GM23338 (cell line): ENCODE measurements at regions not wholly inside any gene's neighbourhood (a gene's known extent, or its start where the extent isn't known, plus 50 kb on each side); places are given as distances from the start of the nearest gene placed in this dataset.

Source experiments
- ATAC-seq: fragments of 200-7000 bp; cut with Tn5 transposase; 3 replicates; pipeline ENCODE4 v1.9.1; 2020
- DNase-seq: peaks from one replicate; pipeline ENCODE4 v3.0.0-alpha.2; 2015; ENCODE audit warnings: low spot score
- H2AFZ ChIP-seq: fragments of 200-600 bp; sonication (generic); 2 replicates; pipeline ENCODE4 v1.8.0; 2016; ENCODE audit warnings: antibody characterized with exemption, mild to moderate bottlenecking, moderate library complexity
- H3F3A ChIP-seq: fragments of 200-600 bp; sonication (generic); replicated peaks from 2 replicates; pipeline ENCODE4 v1.8.0; 2017; ENCODE audit warnings: antibody characterized with exemption, mixed run types, low read depth
- H3K27ac ChIP-seq: fragments of 200-600 bp; sonication (generic); 2 replicates; pipeline ENCODE4 v1.6.1; 2016; ENCODE audit warnings: low read depth
- H3K27me3 ChIP-seq: fragments of 200-600 bp; sonication (generic); 2 replicates; pipeline ENCODE4 v1.8.0; 2016; ENCODE audit warnings: mild to moderate bottlenecking, mixed run types, moderate library complexity; ENCODE audit not compliant: insufficient read depth
- H3K36me3 ChIP-seq: fragments of 200-600 bp; sonication (generic); 2 replicates; pipeline ENCODE4 v1.8.0; 2016; ENCODE audit warnings: mild to moderate bottlenecking; ENCODE audit not compliant: insufficient read depth
- H3K4me1 ChIP-seq: fragments of 200-600 bp; sonication (generic); 2 replicates; pipeline ENCODE4 v1.8.0; 2016; ENCODE audit warnings: mild to moderate bottlenecking, moderate library complexity; ENCODE audit not compliant: insufficient read depth
- H3K4me2 ChIP-seq: fragments of 200-600 bp; sonication (generic); 2 replicates; pipeline ENCODE4 v1.7.1; 2017; ENCODE audit warnings: mixed run types
- H3K4me3 ChIP-seq: fragments of 200-600 bp; sonication (generic); 2 replicates; pipeline ENCODE4 v1.6.1; 2016; ENCODE audit warnings: mixed run types
- H3K79me2 ChIP-seq: fragments of 200-600 bp; sonication (generic); replicated peaks from 2 replicates; pipeline ENCODE4 v1.8.0; 2017; ENCODE audit warnings: mild to moderate bottlenecking; ENCODE audit not compliant: insufficient read depth
- H3K9me2 ChIP-seq: fragments of 200-600 bp; sonication (generic); 2 replicates; pipeline ENCODE4 v1.8.0; 2017; ENCODE audit not compliant: insufficient read depth
- H4K20me1 ChIP-seq: fragments of 200-600 bp; sonication (generic); replicated peaks from 2 replicates; pipeline ENCODE4 v1.8.0; 2017; ENCODE audit warnings: mild to moderate bottlenecking; ENCODE audit not compliant: insufficient read depth
- H3K27ac Mint-ChIP-seq: 2 replicates; pipeline ENCODE4 v1.8.0; 2020; ENCODE audit warnings: inconsistent platforms, mild to moderate bottlenecking, moderate library complexity, mixed read lengths
- H3K27me3 Mint-ChIP-seq: 3 replicates; pipeline ENCODE4 v1.8.0; 2022; ENCODE audit warnings: low read depth, mild to moderate bottlenecking, moderate library complexity, mixed read lengths, inconsistent platforms; ENCODE audit not compliant: insufficient read depth, poor library complexity
- H3K36me3 Mint-ChIP-seq: 3 replicates; pipeline ENCODE4 v1.8.0; 2021; ENCODE audit warnings: low read depth, mild to moderate bottlenecking, inconsistent platforms, moderate library complexity, mixed read lengths
- H3K4me1 Mint-ChIP-seq: 3 replicates; pipeline ENCODE4 v1.8.0; 2020; ENCODE audit warnings: mild to moderate bottlenecking, inconsistent platforms, mixed read lengths
- H3K4me3 Mint-ChIP-seq: 3 replicates; pipeline ENCODE4 v1.8.0; 2021; ENCODE audit warnings: moderate library complexity, mild to moderate bottlenecking, inconsistent platforms, mixed read lengths
- H3K9me3 Mint-ChIP-seq: 3 replicates; pipeline ENCODE4 v1.8.0; 2020; ENCODE audit warnings: moderate library complexity, mild to moderate bottlenecking, inconsistent platforms, mixed read lengths
- CREB1 ChIP-seq: fragments of 250-450 bp; sonication (Bioruptor Pico); IDR thresholded peaks from 2 replicates; pipeline ENCODE4 v1.5.0; 2020; ENCODE audit warnings: low read depth, mild to moderate bottlenecking, moderate library complexity
- CTCF ChIP-seq, 2 experiments: fragments of 200-600 bp in 1 of 2; sonication (generic) in 1 of 2; conservative IDR thresholded peaks; 2 replicates each; pipeline versions ENCODE4 v1.5.1 to v1.6.1; 2016 to 2017; ENCODE audit warnings: antibody characterized with exemption in 2 of 2, low read depth in 2 of 2, mild to moderate bottlenecking in 2 of 2, moderate library complexity in 1 of 2
- ETS1 ChIP-seq: IDR thresholded peaks from 2 replicates; pipeline ENCODE4 v1.6.1; 2016; ENCODE audit warnings: antibody characterized with exemption
- EZH2phosphoT487 ChIP-seq: fragments of 200-600 bp; sonication (generic); IDR thresholded peaks from one replicate; pipeline ENCODE4 v1.8.1; 2018; ENCODE audit warnings: antibody characterized with exemption; ENCODE audit not compliant: unreplicated experiment
- NANOG ChIP-seq: IDR thresholded peaks from 2 replicates; pipeline ENCODE4 v1.6.1; 2016; ENCODE audit warnings: antibody characterized with exemption, borderline replicate concordance
- POLR2AphosphoS5 ChIP-seq: IDR thresholded peaks from 2 replicates; pipeline ENCODE4 v1.6.1; 2016; ENCODE audit warnings: antibody characterized with exemption, low read depth
- REST ChIP-seq: IDR thresholded peaks from one replicate; pipeline ENCODE4 v1.6.1; 2018; ENCODE audit warnings: antibody characterized with exemption; ENCODE audit not compliant: unreplicated experiment
- ZNF114 ChIP-seq: fragments of 250-450 bp; sonication (Bioruptor Pico); IDR thresholded peaks from 2 replicates; pipeline ENCODE4 v1.5.0; 2020; ENCODE audit warnings: mild to moderate bottlenecking, moderate library complexity
- ZNF462 ChIP-seq: fragments of 250-450 bp; sonication (Bioruptor Pico); IDR thresholded peaks from 2 replicates; pipeline ENCODE4 v1.5.0; 2020; ENCODE audit warnings: mild to moderate bottlenecking, moderate library complexity

GRCh38 chr3:40653878-40654277, 129.1 kb downstream of the ZNF621 start:
- Histone ChIP-seq H3K4me1 (no peaks in the 10 kb centered on the region), H4K20me1 (no peaks in the 10 kb centered on the region), H3K4me2 (no peak overlapping the region), H3K27me3 (no peaks in the 10 kb centered on the region), H3K36me3 (no peaks in the 10 kb centered on the region), H3K79me2 (no peaks in the 10 kb centered on the region), H3K9me2 (peaks cover 15% of the 10 kb centered on the region; the same call in 1 of the 2 replicates), H2AFZ (no peak overlapping the region; the same call in 1 of the 2 replicates), H3F3A (no peaks in the 10 kb centered on the region), H3K4me3 (no peak overlapping the region), H3K27ac (no peak overlapping the region)
- TF ChIP-seq CTCF (conservative IDR thresholded peaks at IDR 0.05; ENCODE audit: low read depth in 2 of 2) (no peak), ZNF114 (no peak), NANOG (no peak), CREB1 (CRISPR knock-in tag) (no peak), EZH2phosphoT487 (no peak), ZNF462 (CRISPR knock-in tag) (no peak), POLR2AphosphoS5 (no peak), ETS1 (no peak), REST (no peak)
- DNase-seq = no peak
- H3K9me3 Mint-ChIP-seq = no peaks in the 10 kb centered on the region
- ATAC-seq = no peak
- no peaks in the 10 kb centered on the region for H3K27me3 Mint-ChIP-seq
- no peaks in the 10 kb centered on the region for H3K4me1 Mint-ChIP-seq
- H3K4me3 Mint-ChIP-seq = no peak overlapping the region
- no peak overlapping the region for H3K27ac Mint-ChIP-seq
- H3K36me3 Mint-ChIP-seq = no peaks in the 10 kb centered on the region
